HG02885 (cell line): ENCODE measurements at regions not wholly inside any gene's neighbourhood (a gene's known extent, or its start where the extent isn't known, plus 50 kb on each side); places are given as distances from the start of the nearest gene placed in this dataset.

Experiments
- ATAC-seq: cut with Tn5 transposase; IDR thresholded peaks from one replicate; pipeline ENCODE4 v1.9.1; 2021; ENCODE audit warnings: mild to moderate bottlenecking; ENCODE audit not compliant: unreplicated experiment, poor library complexity

- no peak for ATAC-seq
Observed at GRCh38 chr19:29370276-29370675, 155.5 kb upstream of the VSTM2B start.

GRCh38 chr19:29371251-29372090, 154.3 kb upstream of the VSTM2B start:
- no peak for ATAC-seq

- no peak for ATAC-seq
Observed at GRCh38 chr19:29372091-29372415, 153.7 kb upstream of the VSTM2B start.

GRCh38 chr19:29372461-29372860, 153.3 kb upstream of the VSTM2B start:
- no peak for ATAC-seq

GRCh38 chr19:29372921-29373797, 152.6 kb upstream of the VSTM2B start:
- no peak for ATAC-seq

GRCh38 chr19:29375429-29376119, 150.2 kb upstream of the VSTM2B start:
- ATAC-seq, result no peak

GRCh38 chr19:29376855-29377354, 148.9 kb upstream of the VSTM2B start:
- ATAC-seq, result no peak

- ATAC-seq, result no peak
Observed at GRCh38 chr19:29378126-29378525, 147.7 kb upstream of the VSTM2B start.

GRCh38 chr19:29378543-29379080, 147.2 kb upstream of the VSTM2B start:
- no peak for ATAC-seq

GRCh38 chr19:29379257-29380021, 146.4 kb upstream of the VSTM2B start:
- ATAC-seq, result no peak

- no peak for ATAC-seq
Observed at GRCh38 chr19:29380581-29380980, 145.2 kb upstream of the VSTM2B start.

GRCh38 chr19:29381353-29382203, 144.2 kb upstream of the VSTM2B start:
- ATAC-seq, result no peak

- ATAC-seq, result no peak
Observed at GRCh38 chr19:29383696-29384095, 142.1 kb upstream of the VSTM2B start.

- no peak for ATAC-seq
Observed at GRCh38 chr19:29384656-29385055, 141.1 kb upstream of the VSTM2B start.

GRCh38 chr19:29385191-29385795, 140.5 kb upstream of the VSTM2B start:
- no peak for ATAC-seq

- no peak for ATAC-seq
Observed at GRCh38 chr19:29386970-29387369, 138.8 kb upstream of the VSTM2B start.

GRCh38 chr19:29387586-29387985, 138.2 kb upstream of the VSTM2B start:
- ATAC-seq, result no peak

- no peak for ATAC-seq
Observed at GRCh38 chr19:29389495-29389894, 136.3 kb upstream of the VSTM2B start.
